Thymus (tissue), 11 donors: ENCODE measurements at regions not wholly inside any gene's neighbourhood (a gene's known extent, or its start where the extent isn't known, plus 50 kb on each side); places are given as distances from the start of the nearest gene placed in this dataset.
"Not testable (repeated sequence)": the region's sequence is repeated elsewhere in the genome, so short reads cannot be mapped to it uniquely, and the experiment has no call there.

Experiments used
- DNase-seq, 9 donors: peaks; one replicate each; pipeline ENCODE4 v3.0.0-alpha.2; 2013; ENCODE audit warnings: low spot score in 9 of 9, low read depth in 6 of 9, missing footprints in 1 of 9
- H3K27ac ChIP-seq, 2 donors: one replicate each; pipeline ENCODE4 v1.5.1; 2013; ENCODE audit warnings: control low read depth in 1 of 2, low read depth in 1 of 2, low read length in 1 of 2, mild to moderate bottlenecking in 1 of 2, moderate library complexity in 1 of 2
- H3K27me3 ChIP-seq, 2 donors: one replicate each; pipeline ENCODE4 v1.5.1; 2013; ENCODE audit warnings: low read length in 1 of 2; ENCODE audit not compliant: control insufficient read depth in 2 of 2, insufficient read depth in 1 of 2
- H3K36me3 ChIP-seq, 2 donors: one replicate each; pipeline ENCODE4 v1.5.1; 2013; ENCODE audit warnings: low read length in 1 of 2, mild to moderate bottlenecking in 1 of 2, moderate library complexity in 1 of 2; ENCODE audit not compliant: control insufficient read depth in 2 of 2, insufficient read depth in 2 of 2
- H3K4me1 ChIP-seq, 2 donors: one replicate each; pipeline ENCODE4 v1.5.1; 2013; ENCODE audit warnings: low read length in 2 of 2; ENCODE audit not compliant: control insufficient read depth in 2 of 2, insufficient read depth in 2 of 2
- H3K4me3 ChIP-seq, 2 donors: one replicate each; pipeline ENCODE4 v1.5.1; 2013; ENCODE audit warnings: low read length in 2 of 2, control low read depth in 1 of 2, mild to moderate bottlenecking in 1 of 2
- H3K9me3 ChIP-seq, 2 donors: one replicate each; pipeline ENCODE4 v1.5.1; 2013; ENCODE audit warnings: low read length in 1 of 2, mild to moderate bottlenecking in 1 of 2; ENCODE audit not compliant: control insufficient read depth in 2 of 2, insufficient read depth in 1 of 2
- WGBS: extraction: QIAGEN DNeasy Blood & Tissue Kit; methylation state at CpG from one replicate; pipeline ENCODE4 v1.1.7; 2013; 5-methylcytosine and 5-hydroxymethylcytosine counted together
- donor health status: healthy.

DNA sequence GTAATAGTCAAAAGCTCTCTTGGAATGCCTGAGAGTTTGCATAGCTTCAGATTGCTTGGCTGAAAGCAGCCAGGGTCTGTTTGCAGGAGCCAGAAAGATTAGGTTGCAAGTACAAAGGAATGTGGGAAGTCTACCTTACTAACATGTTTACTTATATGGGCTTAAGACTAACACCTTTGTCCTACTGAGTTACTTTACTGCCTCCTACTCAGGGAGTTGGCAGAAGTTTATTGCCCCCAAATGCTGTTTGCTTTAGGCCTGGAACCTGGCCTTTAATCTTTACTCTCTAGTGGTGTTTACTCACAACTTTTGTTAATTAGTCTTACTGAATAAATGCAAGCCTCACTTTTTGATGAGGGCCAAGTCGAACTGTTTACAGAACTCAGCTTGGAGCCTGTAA is 219.4 kb upstream of the ZC4H2 start:
- Histone ChIP-seq H3K27ac (no peak overlapping the region), H3K36me3 (no peaks in the 10 kb centered on the region), H3K4me1 (peaks cover 0 to 3% of the 10 kb centered on the region in 2 donors), H3K4me3 (no peak overlapping the region), H3K9me3 (peaks cover 0 to 2% of the 10 kb centered on the region in 2 donors), H3K27me3 (no peaks in the 10 kb centered on the region)
- 89% methylated on average over 1 of the region's 1 CpG for WGBS
- no peak for DNase-seq

DNA sequence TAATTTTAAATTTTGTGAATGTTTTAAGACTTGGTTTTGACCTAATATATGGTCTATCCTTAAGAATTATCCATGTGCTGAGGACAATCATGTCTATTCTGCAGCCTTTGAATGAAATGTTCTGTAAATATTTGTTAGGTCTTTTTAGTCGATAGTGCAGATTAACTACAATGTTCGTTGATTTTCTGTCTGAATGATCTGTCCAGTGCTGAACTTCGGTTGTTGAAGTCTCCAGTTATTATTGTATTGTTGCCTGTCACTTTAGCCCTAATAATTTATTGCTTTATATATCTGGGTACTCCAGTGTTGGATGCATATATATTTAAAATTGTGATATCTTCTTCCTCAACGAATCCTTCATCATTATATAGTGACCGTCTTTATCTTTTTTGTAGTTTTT is 218.3 kb upstream of the ZC4H2 start:
- no peak for DNase-seq
- Histone ChIP-seq H3K4me3 (no peak overlapping the region), H3K36me3 (no peaks in the 10 kb centered on the region), H3K27me3 (no peaks in the 10 kb centered on the region), H3K9me3 (peaks cover 0 to 2% of the 10 kb centered on the region in 2 donors), H3K27ac (no peak overlapping the region), H3K4me1 (peaks cover 0 to 3% of the 10 kb centered on the region in 2 donors)
- WGBS, result 94% methylated on average over 5 of the region's 5 CpGs

- not testable (repeated sequence) for DNase-seq, H3K4me3 ChIP-seq, H3K27me3 ChIP-seq, H3K27ac ChIP-seq, H3K9me3 ChIP-seq, H3K4me1 ChIP-seq, H3K36me3 ChIP-seq
- WGBS, result 93% methylated on average over 10 of the region's 10 CpGs
Observed at GRCh38 chrX:65163325-65163724, 187.1 kb upstream of the ZC4H2 start.

DNA sequence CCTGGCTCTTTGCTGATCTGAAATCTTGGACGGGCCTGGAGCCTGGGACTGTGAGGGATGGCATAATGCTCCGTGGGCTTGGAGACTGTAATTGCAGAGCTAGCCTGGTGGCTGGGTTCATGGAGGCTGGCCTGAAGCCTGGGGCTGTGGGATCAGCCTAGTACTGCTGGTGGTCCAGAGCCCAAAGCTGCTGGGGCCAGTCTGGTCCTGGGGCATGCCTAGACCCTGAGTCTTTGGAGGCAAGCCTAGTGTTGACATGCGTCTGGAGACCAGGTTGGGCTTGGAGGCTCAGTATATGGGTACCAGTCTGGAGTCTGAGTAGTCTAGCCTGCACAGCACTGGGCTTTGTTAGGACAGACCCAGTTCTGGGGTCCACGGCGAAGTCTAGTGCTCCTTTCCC is 172.0 kb upstream of the ZC4H2 start:
- WGBS, result 94% methylated on average over 5 of the region's 5 CpGs
- H3K4me1 ChIP-seq, result no peaks in the 10 kb centered on the region
- no peak overlapping the region for H3K27ac ChIP-seq
- no peaks in the 10 kb centered on the region for H3K36me3 ChIP-seq
- H3K27me3 ChIP-seq, result no peaks in the 10 kb centered on the region
- no peak overlapping the region for H3K4me3 ChIP-seq
- peaks cover 0 to 13% of the 10 kb centered on the region in 2 donors for H3K9me3 ChIP-seq
- no peak for DNase-seq

DNA sequence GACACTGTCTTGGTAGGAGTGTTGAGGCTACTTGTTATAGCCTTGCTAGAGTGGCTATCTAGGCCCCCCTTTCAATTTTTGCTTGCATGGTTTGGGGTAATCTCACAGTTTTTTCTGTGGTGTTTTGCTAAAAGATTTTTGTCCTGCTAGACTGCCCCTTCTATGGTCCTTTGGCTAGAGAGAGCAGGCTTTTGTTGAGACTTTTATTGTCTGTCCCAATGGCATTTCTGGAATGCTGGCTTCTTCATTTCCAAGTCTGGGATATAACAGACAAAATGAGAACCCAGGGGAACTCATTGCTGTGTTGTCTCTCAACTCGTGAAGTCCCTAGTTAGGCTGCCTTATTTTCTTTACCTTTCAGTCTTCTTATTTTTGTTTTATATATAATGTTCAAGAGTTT is 160.2 kb upstream of the ZC4H2 start:
- H3K27me3 ChIP-seq, result no peaks in the 10 kb centered on the region
- no peak overlapping the region for H3K27ac ChIP-seq
- H3K9me3 ChIP-seq, result no peaks in the 10 kb centered on the region
- no peak for DNase-seq
- H3K36me3 ChIP-seq, result no peaks in the 10 kb centered on the region
- H3K4me1 ChIP-seq, result no peaks in the 10 kb centered on the region
- no peak overlapping the region for H3K4me3 ChIP-seq
- WGBS, result 93% methylated on average over 1 of the region's 1 CpG

DNA sequence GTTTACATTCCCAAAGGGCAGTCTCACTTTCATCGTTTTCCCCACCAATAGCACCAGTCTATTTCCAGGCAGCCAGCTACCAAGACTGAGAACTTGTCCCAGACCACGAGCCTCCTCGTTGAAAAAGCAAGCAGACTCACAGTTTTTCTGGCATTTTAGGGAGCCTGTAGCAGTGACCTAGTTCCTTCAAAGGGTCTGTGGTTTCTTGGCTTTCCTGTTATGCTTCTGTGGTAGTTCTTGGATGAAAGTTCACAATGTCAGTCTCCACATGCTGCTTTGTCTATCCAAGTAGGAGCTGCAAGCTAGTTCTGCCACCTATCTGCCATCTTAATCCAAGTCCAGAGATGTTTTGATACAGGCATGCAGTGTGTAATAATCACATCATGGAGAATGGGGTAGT is 151.6 kb upstream of the ZC4H2 start:
- DNase-seq, result peak; percentile 8 to 78 (median 42)
- no peaks in the 10 kb centered on the region for H3K9me3 ChIP-seq
- H3K27ac ChIP-seq, result peak overlapping the region in 1 of 2 donors; percentile 59
- no peak overlapping the region for H3K4me3 ChIP-seq
- 3% methylated on average over 3 of the region's 3 CpGs for WGBS
- H3K36me3 ChIP-seq, result no peaks in the 10 kb centered on the region
- H3K27me3 ChIP-seq, result no peaks in the 10 kb centered on the region
- H3K4me1 ChIP-seq, result peaks cover 7 to 11% of the 10 kb centered on the region in 2 donors

GRCh38 chrX:65098851-65099250 is 122.6 kb upstream of the ZC4H2 start:
- DNase-seq, result no peak
- Histone ChIP-seq H3K27ac (no peak overlapping the region), H3K27me3 (no peaks in the 10 kb centered on the region), H3K9me3 (peaks cover 0 to 12% of the 10 kb centered on the region in 2 donors), H3K4me3 (no peak overlapping the region), H3K36me3 (no peaks in the 10 kb centered on the region), H3K4me1 (no peaks in the 10 kb centered on the region)
- 99% methylated on average over 3 of the region's 3 CpGs for WGBS

DNA sequence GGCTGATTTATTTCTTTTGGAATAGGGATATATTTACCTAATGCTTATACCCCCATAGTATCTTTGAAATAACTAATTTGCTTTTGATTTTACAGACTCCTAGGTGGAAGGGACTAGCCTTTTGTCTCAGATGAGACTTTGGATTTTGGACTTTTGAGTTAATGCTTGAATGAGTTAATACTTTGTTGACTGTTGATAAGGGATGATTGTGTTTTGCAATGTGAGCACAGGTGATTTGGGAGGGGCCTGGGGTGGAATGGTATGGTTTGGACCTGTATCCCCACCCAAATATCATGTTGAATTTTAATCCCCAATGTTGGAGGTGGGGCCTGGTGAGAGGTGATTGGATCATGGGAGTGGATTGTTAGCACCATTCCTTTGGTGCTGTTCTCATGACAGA is 117.4 kb upstream of the ZC4H2 start:
- Histone ChIP-seq H3K4me1 (no peaks in the 10 kb centered on the region), H3K4me3 (no peak overlapping the region), H3K9me3 (no peaks in the 10 kb centered on the region), H3K27me3 (no peaks in the 10 kb centered on the region), H3K27ac (no peak overlapping the region), H3K36me3 (no peaks in the 10 kb centered on the region)
- no peak for DNase-seq

DNA sequence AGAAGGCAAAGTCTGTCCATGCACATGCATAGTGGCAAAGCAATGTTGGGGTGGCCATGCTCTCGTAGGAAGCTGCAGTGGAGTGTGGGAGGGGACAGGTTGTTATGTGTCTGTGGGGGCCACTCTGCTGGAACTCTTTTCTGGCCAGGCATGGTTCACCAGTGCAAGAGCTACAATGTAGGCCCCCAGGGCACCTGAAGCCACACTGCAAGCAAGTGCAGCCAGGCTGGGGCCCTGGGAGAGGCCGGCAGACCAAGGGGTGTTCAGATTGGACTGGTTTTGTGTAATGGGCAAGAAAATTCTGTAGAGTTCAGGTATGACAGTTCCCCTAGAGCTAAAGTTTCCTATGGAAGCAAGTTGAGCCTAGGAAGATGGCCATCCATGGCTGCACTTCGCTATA is 97.0 kb upstream of the ZC4H2 start:
- DNase-seq, result no peak
- WGBS, result 94% methylated on average over 3 of the region's 3 CpGs
- Histone ChIP-seq H3K36me3 (peaks cover 0 to 12% of the 10 kb centered on the region in 2 donors), H3K4me3 (no peak overlapping the region), H3K9me3 (peaks cover 0 to 12% of the 10 kb centered on the region in 2 donors), H3K27me3 (no peaks in the 10 kb centered on the region), H3K27ac (no peak overlapping the region), H3K4me1 (no peaks in the 10 kb centered on the region)

GRCh38 chrX:65072590-65072989 is 96.3 kb upstream of the ZC4H2 start:
- Histone ChIP-seq H3K4me3 (no peak overlapping the region), H3K36me3 (peaks cover 0 to 12% of the 10 kb centered on the region in 2 donors), H3K27ac (no peak overlapping the region), H3K9me3 (peaks cover 0 to 12% of the 10 kb centered on the region in 2 donors), H3K27me3 (no peaks in the 10 kb centered on the region), H3K4me1 (no peaks in the 10 kb centered on the region)
- no peak for DNase-seq
